NCI-H146 treated with DMSO at 0.1 percent for 48 hours (cell line): ENCODE measurements at regions not wholly inside any gene's neighbourhood (a gene's known extent, or its start where the extent isn't known, plus 50 kb on each side); places are given as distances from the start of the nearest gene placed in this dataset.
"Not testable (repeated sequence)": the region's sequence is repeated elsewhere in the genome, so short reads cannot be mapped to it uniquely, and the experiment has no call there.

Source experiments
- DNase-seq: peaks from one replicate; lab custom pipeline; 2025; ENCODE audit not compliant: unreplicated experiment; lab: John Stamatoyannopoulos, UW

DNA sequence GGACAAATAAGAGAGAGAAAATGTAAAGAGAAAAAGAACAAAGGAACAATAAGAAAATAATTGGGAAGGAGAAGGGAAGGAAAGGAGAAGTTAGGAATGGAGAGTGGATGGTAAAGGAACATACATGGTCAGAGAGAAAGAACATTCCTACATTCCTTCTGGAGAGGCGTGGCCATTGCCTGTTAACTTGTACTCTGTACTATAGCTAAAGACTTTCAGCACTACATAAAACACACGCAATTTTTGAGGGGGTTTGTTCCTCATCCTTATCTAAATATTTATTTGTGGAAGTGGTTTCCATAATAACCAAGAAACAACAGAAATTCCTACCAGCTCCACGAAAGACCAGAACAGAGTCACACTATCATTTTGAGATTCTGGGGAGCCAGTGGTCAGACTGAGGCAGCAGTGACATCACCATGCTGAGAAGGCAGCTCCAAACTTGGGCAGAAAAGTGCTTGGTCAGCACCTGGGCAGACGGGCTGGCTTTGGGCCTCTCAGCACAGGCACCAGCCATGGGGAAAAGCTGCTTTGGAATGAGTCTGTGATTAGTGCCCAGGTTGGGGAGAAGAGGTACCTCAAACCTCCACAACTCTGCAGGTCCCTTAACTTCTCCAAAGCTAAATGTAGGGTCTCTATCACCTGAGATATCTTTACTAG lies 125.9 kb upstream of the NTF3 start:
- DNase-seq = no peak

DNA sequence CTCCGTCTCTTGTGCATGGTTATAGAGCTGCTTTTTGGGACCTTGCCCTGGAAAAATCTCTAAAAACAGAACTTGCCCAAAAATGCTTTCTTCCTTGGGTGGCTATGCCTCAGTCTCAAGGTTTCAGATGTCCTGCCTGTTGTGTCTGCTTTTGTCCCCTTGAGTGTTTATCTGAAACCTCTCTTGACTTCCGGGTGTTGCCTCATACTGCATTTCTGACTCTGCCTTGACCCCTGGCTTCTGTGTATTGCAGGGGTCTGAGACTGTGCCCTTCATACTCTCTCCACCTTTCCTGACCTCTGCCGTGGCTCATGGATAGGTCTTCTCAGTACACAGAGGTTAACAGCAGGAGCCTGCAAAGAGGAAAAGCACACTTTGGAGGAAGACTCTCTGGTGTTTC lies 124.8 kb upstream of the NTF3 start:
- no peak for DNase-seq

DNA sequence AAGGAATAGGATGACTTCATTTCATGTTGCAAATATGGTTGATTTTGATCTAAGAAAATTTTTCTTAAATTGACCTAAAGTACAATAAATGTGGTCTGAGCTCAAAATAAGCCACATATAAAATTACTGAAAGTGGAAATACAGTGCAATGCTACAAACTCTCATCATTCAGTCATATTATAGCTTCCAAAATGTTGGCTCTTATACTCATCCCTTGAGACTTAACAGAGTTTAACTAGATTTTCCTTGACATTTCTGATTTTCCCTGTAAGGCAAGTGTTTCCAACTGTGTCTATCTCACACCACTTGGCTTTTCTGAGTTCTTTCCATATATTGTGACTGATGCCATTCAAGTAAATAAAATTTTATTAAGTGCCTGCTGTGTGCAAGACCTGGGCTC lies 123.7 kb upstream of the NTF3 start:
- DNase-seq = no peak

DNA sequence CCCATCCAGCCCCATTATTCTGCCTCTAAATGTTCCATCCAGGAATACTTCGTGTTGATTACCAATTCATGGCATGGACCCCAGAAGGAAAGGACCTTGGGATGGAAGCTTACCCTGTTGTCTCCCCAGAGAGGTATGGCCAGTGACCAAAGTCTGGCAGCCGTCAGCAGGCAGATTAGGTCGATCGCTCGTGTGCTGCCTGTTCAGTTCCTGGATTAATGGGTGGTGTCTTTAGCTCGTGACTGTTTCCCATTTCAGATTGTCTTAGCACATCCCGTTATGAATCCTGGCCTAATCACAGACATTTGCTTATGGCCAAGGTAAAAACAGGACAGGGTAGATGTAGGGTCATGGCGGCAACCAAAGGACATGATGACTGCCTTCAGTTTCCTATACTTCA lies 122.9 kb upstream of the NTF3 start:
- no peak for DNase-seq

DNA sequence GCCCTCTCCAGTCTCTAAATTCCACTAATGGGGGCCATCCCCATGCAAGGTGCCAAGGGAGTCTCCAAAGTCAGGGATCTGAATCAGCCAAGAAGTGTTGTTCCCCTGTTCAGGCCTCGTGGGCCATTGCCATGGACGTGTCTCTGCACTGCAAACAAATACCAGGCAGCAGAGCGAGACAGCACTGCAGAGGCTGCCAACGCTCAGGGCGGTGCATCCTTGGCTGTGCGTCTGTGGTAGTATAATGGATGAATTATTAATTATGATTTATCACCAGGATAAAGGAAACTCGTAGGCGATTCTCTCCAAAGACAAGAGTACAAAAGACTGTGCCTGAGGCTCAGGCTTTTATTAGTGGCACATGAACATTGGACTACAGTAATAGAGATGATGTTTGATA lies 122.3 kb upstream of the NTF3 start:
- no peak for DNase-seq

DNA sequence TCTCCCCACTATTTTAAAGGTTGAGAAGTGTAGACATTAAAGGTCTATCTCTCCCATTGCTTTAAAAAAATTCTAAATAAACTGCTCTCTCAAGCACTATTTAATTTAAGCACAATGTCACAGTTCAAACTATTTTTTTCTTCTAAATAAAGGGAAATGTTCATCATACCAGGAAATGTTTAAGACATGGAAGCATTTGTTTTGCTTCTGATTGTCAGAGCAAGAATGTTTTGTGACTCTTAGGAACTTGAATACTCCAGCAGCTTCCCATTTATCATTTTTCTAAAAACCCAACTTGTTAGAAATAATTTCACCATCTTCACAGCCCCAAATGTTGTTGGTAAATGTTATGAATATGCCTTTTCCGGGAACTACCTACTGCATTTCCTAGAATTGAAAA lies 121.8 kb upstream of the NTF3 start:
- DNase-seq = no peak

DNA sequence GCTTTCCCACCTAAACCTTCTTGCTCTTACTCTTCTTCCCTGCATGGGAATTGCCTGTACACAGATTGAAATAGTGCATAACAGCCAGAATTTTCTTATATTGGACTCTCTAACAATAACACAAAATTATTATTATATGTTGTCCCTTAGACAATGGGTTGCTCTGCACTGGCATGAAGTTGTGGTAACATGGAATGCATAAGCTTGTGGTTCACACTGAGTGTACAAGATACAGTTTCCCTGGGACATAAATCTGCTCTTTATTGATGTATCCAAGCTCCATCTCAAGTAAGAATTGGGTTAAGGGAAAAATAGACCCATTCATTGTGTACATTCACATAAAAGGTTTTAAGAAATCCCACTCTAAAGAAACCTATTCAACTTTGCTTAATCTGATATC lies 114.4 kb upstream of the NTF3 start:
- no peak for DNase-seq

DNA sequence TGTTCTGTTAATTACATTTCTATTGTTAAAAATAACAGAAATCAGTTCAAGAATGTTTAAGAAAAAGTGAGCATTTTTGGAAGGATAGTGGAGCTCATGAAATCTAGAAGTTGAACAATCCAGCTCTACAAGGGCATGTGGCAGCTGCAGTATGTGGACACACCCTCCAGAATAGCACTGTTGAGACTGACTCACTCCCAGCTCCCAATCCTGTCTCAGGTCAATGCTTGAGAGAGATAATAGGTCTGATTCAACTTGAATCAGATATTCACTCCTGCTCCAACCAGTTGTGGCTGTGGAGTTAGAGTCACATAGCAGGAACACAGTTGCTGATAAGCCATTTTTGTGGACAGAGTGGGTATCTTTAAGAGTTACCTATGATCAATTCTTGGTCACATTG lies 113.0 kb upstream of the NTF3 start:
- DNase-seq = no peak

DNA sequence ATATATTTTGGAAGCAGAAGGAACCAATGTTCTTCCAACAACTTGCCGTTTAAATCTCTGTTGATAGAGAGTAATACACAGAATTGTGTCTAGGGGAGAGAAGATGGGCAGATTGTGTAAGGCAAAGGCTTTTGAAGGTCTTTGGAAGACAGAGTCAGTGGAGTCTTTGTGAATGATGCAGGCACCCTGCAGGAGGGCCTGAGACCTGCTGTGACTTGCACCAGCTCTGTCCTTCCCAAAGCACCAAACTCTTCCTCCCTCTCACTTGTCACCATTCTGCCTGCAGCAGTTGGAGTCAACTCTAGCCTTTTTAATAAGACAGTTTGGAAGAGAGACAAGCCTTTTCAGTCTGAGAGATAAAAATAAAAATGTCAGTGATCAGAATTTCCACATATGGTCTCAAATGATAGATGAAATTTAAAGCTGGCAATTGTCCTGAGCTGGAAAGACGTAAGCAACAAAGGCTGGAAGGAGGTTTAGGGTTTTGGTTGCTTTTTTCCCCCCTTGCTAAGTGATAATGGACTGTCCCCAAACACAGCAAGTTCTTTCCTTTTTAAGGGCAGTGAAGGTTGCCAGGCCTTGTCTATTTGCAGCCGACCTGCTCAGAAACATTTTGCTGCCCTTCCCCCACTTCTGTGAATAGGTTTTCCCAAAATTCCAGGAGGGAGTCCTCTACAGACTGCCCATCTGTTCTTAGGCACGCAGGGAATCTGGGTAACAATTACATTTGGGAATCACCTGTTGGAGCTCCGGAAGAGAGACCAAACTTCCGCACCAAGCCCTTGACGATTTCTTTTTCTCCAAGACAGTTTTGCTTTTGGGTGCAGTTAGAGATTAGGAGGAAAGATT lies 103.0 kb upstream of the NTF3 start:
- no peak for DNase-seq

DNA sequence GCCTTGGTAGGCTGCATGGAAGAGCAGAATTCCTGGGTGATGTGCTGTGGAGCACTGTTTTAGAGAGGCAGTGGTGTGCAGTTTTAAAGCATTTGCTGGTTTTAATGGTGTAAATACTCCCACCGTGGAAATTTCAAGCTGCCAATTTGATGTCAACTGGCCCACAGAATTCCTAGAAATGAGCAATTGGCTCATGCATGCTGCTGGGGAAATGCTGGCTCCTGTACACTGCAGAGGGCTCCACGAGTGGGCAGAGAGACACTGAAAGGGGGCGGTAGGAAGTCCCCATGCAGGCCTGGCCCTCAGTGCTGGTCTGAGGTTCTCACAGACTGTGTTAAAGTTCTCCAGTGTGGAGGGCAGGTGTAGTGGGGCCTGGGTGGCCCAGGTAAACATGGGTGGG lies 99.4 kb upstream of the NTF3 start:
- DNase-seq = no peak

DNA sequence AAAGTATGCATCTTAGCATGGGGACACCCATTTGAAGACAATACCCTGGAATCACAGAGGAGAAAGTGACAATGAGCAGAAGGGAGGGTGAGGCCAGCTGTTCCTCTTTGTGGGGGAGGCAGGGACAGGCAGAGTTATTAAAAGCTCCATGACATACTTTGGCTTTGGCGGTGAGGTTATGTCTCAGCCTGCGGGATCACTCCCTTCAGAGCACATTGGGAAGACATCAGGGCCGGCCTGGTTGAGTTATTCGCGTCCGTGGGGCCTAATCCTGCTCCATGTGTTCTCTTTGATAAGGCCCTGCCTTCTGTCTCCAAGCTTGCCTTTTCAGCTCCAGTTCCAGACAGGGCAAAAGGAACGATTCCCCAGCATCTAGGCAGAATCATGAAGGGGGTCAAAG lies 98.8 kb upstream of the NTF3 start:
- DNase-seq = no peak

DNA sequence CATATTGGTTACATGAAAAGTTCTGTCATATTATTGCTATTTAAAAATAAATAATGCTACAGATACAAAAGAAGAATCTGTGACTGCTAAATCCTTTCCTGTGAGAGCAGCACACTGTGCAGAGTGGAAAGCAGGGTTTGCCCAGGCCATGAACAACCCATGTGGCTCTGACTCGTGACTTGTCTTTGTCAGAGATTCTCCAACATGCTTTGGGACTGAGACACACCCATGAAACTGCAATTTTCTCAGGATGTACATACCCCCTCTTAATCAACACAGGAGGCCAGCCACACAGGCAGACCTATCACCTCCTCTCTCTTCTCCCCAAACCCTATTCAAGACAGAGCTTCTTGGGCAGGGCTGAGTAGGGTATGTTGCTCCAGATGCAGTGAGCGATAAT lies 96.8 kb upstream of the NTF3 start:
- no peak for DNase-seq

DNA sequence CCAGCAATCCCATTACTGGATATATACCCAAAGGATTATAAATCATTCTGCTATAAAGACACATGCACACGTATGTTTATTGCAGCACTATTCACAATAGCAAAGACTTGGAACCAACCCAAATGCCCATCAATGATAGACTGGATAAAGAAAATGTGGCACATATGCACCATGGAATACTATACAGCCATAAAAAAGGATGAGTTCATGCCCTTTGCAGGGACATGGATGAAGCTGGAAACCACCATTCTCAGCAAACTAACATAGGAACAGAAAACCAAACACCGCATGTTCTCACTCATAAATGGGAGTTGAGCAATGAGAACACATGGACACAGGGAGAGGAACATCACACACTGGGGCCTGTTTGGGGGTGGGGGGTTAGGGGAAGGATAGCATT lies 90.8 kb upstream of the NTF3 start:
- DNase-seq = not testable (repeated sequence)

DNA sequence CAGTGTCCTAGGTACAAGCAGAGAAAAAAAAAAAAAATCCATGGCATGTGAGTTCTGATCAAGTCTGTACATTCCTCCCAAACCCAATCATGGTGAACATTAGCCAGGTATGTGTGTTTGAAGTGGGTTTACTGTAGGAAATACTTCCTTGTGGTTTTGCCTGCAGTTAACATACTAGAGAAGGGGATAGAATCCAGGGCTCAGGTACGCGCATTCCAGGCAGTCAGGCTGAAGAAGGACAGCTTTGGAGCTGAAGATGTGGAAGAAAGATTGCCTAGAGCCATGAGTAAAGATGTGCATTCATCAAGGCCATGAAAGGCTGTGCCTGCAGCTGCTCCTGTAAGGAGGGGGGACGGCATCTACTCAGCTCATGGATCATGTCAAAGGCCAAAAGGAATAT lies 88.2 kb upstream of the NTF3 start:
- DNase-seq = no peak

DNA sequence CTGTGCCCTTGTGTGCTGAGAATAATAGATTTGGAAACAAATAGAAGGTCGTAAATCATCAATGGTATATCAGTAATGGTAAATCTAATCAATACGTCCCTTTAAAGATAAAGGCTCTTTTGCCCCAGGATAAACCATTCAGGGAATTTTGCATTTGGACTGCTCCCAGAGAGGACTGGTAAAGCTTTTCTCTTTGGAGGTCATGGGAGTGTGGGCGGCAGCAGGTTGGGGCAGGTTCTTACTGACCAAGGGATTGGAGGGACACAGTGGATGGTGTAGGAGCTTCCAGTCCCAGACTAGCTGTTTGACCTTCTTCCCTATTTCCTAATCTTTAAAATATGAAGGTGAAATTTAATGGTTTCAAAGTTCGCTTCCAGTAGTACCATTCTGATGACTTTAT lies 87.8 kb upstream of the NTF3 start:
- DNase-seq = no peak

DNA sequence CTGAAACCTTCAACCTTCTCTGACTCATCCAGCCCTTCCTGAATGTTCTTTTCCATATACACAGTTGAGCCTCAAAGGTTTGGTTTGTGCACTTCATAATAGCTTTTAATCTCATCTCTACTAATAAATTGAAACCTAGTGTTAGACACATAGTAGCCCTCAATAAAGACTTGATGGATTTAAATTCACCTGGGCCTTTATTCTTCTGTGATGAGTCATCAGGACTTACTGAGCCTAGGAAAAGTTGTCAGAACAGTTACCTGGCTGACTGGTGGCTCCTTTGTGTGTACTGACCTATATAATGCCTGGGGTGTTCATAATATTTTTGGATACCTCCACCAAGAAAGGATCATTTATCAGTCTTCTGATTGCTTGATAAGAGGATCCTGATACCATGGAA lies 86.4 kb upstream of the NTF3 start:
- DNase-seq = no peak

DNA sequence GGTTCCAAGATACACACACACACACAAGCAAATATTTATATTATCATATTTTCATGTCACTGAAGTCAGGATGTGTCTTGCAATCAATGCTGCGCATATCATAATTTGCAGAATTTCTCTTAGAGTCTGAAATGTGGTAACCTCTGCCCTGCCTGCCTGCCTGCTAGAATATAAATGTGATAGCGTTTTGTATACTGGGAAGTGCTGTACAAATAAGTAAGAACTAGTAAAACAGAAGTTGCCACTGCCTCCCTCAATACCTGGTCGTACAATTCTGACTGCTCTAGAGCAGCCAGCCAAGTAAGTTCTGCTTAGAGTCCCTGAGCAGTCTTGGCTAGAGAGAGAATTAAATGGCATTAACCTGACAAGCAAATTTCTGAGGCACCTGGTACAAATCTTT lies 83.9 kb upstream of the NTF3 start:
- no peak for DNase-seq

DNA sequence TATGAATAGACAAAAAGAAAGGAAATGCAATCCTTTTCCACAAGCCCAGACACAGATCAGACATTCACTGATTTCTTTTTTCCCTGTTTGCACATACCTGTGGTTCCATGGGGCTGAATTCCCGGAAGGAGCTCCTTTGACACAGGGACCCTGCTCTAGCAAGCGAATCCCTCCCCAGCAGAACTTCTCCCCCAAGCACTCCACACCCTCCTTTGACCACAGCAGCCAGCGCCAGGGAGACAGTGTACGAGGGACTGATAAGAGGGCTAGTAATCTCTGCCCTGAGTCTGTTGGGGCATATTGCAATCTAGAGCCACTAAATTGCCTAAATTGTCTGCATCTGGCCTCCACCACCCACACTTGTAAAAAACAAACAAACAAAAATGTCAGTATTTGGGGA lies 83.4 kb upstream of the NTF3 start:
- no peak for DNase-seq

DNA sequence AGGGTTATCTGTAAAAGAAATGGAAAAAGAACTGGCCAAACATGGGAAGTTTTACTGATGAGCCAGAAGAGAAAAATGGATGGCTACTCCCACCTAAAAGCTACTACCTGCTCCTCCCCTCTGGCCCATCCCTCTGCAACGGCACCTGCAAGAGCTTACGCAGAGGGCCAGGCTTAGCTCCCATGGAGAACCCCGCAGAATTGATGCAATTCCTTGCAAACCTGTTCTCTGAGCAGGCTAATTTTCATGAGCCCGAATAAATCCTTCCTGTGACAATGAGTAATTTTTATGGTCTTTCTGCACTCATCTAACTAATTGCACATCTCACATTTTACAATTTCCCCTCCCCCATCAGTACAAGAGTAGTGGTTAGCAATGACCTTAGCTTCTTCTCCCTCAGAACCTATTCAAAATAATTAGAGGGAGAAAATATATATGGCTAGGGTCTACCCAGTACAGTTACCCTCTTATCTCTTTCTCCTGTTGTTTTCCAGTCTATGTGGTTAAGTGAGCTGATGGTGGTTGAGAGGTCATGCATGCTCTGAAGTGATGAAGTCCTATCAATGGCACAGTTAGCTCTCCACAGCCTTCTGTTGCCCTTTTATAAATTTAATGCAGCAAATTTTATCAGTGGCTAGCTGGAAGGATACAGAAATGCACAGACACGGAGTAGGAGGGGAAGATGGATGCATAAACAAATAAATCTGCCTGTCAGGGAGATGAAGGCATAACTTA lies 67.7 kb upstream of the NTF3 start:
- no peak for DNase-seq

DNA sequence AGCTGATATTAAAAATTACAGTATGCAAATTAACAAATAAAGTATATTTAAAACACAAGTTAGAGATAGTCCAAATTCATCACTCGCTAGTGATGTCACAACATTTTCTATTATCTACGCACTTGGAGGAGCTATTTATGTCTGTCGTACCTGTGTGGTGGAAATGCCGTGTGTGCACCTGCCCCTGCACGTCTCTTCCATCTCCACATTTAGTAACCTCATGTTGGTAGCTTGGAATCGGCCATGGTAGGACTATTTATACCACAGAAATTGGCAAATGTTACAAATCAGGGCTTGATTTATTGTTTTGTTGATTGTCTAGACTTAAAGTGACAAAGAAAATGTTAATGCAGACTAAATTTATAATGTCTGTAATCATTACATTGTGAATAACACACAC lies 62.6 kb upstream of the NTF3 start:
- no peak for DNase-seq

DNA sequence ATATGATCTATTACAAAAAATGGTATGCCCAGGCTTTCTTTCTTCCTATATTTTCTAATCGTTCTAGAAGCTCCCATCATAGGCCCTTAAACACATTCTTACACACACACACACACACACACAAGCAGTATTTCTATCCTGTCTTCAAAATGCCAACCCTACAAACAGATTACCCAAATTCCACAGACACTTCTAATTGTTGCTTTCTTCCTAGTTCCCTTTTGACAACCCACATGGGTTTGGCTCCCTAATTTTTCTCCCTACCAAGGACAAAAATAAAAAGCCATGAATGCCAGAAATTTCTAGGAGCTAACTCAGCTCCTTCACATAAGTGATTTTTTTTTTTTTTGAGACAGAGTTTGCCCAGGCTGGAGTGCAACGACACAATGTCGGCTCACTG lies 60.3 kb upstream of the NTF3 start:
- DNase-seq = no peak

DNA sequence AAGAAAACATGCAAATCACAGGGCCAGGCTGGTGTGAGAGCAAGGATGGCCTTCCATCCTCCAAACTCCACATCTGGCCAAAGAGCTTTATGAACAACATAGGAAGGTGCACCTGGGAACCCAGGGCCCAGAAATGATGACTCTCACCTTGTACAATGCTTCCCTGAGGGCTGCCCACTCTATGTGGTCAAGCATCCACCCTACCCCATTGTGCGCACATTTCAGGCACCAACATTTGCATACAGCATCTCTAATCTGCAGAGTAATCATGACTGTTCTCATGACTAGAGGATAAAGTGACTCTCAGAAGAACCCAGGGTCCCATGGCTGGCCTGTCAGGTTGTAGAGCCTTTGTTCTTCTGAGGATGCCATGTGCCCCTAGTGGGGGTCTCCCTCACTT lies 57.2 kb upstream of the NTF3 start:
- DNase-seq = no peak
